Body of pancreas (tissue), 4 donors: ENCODE measurements at regions not wholly inside any gene's neighbourhood (a gene's known extent, or its start where the extent isn't known, plus 50 kb on each side); places are given as distances from the start of the nearest gene placed in this dataset.

Experiments
- ATAC-seq: fragments of 150-250 bp; one replicate; pipeline ENCODE4 v1.9.1; 2016
- DNase-seq, 4 donors: peaks; one replicate each; pipeline ENCODE4 v3.0.0-alpha.2; 2019
- H3K27ac ChIP-seq, 4 donors: fragments of 200-600 bp; sonication (generic); 1 replicate in 3 of 4; 2 replicates in 1 of 4; pipeline versions ENCODE4 v1.5.1 to v1.6.1; 2016 to 2019; ENCODE audit warnings: mild to moderate bottlenecking in 1 of 4, mixed read lengths in 1 of 4, moderate library complexity in 1 of 4
- H3K27me3 ChIP-seq, 2 donors: fragments of 200-600 bp; sonication (generic); one replicate each; pipeline ENCODE4 v1.6.0; 2016; ENCODE audit warnings: mild to moderate bottlenecking in 1 of 2
- H3K36me3 ChIP-seq, 2 donors: fragments of 200-600 bp; sonication (generic); replicated peaks in 1 of 2; 2 replicates each; pipeline ENCODE4 v1.5.1; 2016; ENCODE audit warnings: low read depth in 2 of 2; ENCODE audit not compliant: insufficient read depth in 1 of 2
- H3K4me1 ChIP-seq: fragments of 200-600 bp; sonication (generic); one replicate; pipeline ENCODE4 v1.6.0; 2016
- H3K4me3 ChIP-seq, 2 donors: fragments of 200-600 bp; sonication (generic); 1 replicate in 1 of 2; 2 replicates in 1 of 2; pipeline ENCODE4 v1.5.1; 2016 to 2019
- H3K9me3 ChIP-seq, 3 donors: fragments of 200-600 bp; sonication (generic); 1 replicate in 2 of 3; 2 replicates in 1 of 3; pipeline ENCODE4 v1.5.1; 2016
- CTCF ChIP-seq, 7 experiments: fragments of 450-650 bp in 4 of 7; fragments of 200-600 bp in 3 of 7; sonication (generic) in 3 of 7; IDR thresholded peaks; one replicate each; pipeline ENCODE4 v1.5.1; 2016 to 2019; ENCODE audit warnings: antibody characterized with exemption in 7 of 7
- POLR2A ChIP-seq, 3 donors: fragments of 450-650 bp; IDR thresholded peaks; one replicate each; pipeline ENCODE4 v1.6.1; 2016; ENCODE audit warnings: antibody characterized with exemption in 3 of 3, mild to moderate bottlenecking in 2 of 3
- WGBS, 2 donors: methylation state at CpG; one replicate each; pipeline ENCODE4 v1.1.5; 2017; 5-methylcytosine and 5-hydroxymethylcytosine counted together
- intact Hi-C: fragments of 100-400 bp; cut with DNase I; formaldehyde crosslinking; loops from one replicate; pipeline ENCODE4 v1.15.1; 2023

- Histone ChIP-seq H3K4me3 (no peak overlapping the region), H3K9me3 (no peaks in the 10 kb centered on the region), H3K27me3 (no peaks in the 10 kb centered on the region), H3K4me1 (no peaks in the 10 kb centered on the region), H3K27ac (no peak overlapping the region), H3K36me3 (no peaks in the 10 kb centered on the region)
- no peak for TF ChIP-seq POLR2A (IDR thresholded peaks at IDR 0.05)
- TF ChIP-seq CTCF (IDR thresholded peaks at IDR 0.05) = no peak
- 70 to 78% methylated on average over 13 of the region's 13 CpGs for WGBS, 2 donors
- no peak for DNase-seq
- intact Hi-C loops = no loop called here
- no peak for ATAC-seq
Measured at GRCh38 chr12:98180603-98181002, 334.8 kb upstream of the TMPO start.

GRCh38 chr12:98182821-98183220 lies 332.6 kb upstream of the TMPO start:
- intact Hi-C loops = no loop called here
- TF ChIP-seq CTCF (IDR thresholded peaks at IDR 0.05) = no peak
- TF ChIP-seq POLR2A (IDR thresholded peaks at IDR 0.05) = no peak
- peak overlapping the region in 1 of 4 donors; percentile 16 for H3K27ac ChIP-seq
- no peak overlapping the region for H3K4me3 ChIP-seq
- H3K36me3 ChIP-seq = no peaks in the 10 kb centered on the region
- H3K4me1 ChIP-seq = no peaks in the 10 kb centered on the region
- no peaks in the 10 kb centered on the region for H3K9me3 ChIP-seq
- DNase-seq = no peak
- WGBS, 2 donors = 60 to 78% methylated on average over 2 of the region's 2 CpGs
- no peaks in the 10 kb centered on the region for H3K27me3 ChIP-seq
- ATAC-seq = no peak

- Histone ChIP-seq H3K4me3 (no peak overlapping the region), H3K27ac (no peak overlapping the region), H3K36me3 (no peaks in the 10 kb centered on the region), H3K27me3 (no peaks in the 10 kb centered on the region), H3K4me1 (no peaks in the 10 kb centered on the region), H3K9me3 (no peaks in the 10 kb centered on the region)
- intact Hi-C loops = no loop called here
- ATAC-seq (no peak), DNase-seq (no peak)
- no peak for TF ChIP-seq POLR2A (IDR thresholded peaks at IDR 0.05)
- no peak for TF ChIP-seq CTCF (IDR thresholded peaks at IDR 0.05)
- 56 to 58% methylated on average over 3 of the region's 3 CpGs for WGBS, 2 donors
Measured at GRCh38 chr12:98185606-98186005, 329.8 kb upstream of the TMPO start.

- no peaks in the 10 kb centered on the region for H3K27me3 ChIP-seq
- intact Hi-C loops = no loop called here
- WGBS, 2 donors = 25 to 28% methylated on average over 5 of the region's 5 CpGs
- no peaks in the 10 kb centered on the region for H3K36me3 ChIP-seq
- DNase-seq (no peak), ATAC-seq (no peak)
- H3K4me3 ChIP-seq = no peak overlapping the region
- no peaks in the 10 kb centered on the region for H3K4me1 ChIP-seq
- no peak overlapping the region for H3K27ac ChIP-seq
- H3K9me3 ChIP-seq = no peaks in the 10 kb centered on the region
- no peak for TF ChIP-seq CTCF (IDR thresholded peaks at IDR 0.05)
- TF ChIP-seq POLR2A (IDR thresholded peaks at IDR 0.05) = no peak
Measured at GRCh38 chr12:98188650-98189077, 326.7 kb upstream of the TMPO start.

- ATAC-seq = no peak
- Histone ChIP-seq H3K9me3 (no peaks in the 10 kb centered on the region), H3K27me3 (no peaks in the 10 kb centered on the region), H3K4me1 (no peaks in the 10 kb centered on the region), H3K27ac (no peak overlapping the region), H3K36me3 (no peaks in the 10 kb centered on the region), H3K4me3 (no peak overlapping the region)
- TF ChIP-seq POLR2A (IDR thresholded peaks at IDR 0.05) = no peak
- TF ChIP-seq CTCF (IDR thresholded peaks at IDR 0.05) = no peak
- intact Hi-C loops = no loop called here
- DNase-seq = no peak
- WGBS, 2 donors = 76 to 78% methylated on average over 3 of the region's 3 CpGs
Measured at GRCh38 chr12:98194591-98194990, 320.8 kb upstream of the TMPO start.
